ENCODE measurements at regions not wholly inside any gene's neighbourhood (a gene's known extent, or its start where the extent isn't known, plus 50 kb on each side); places are given as distances from the start of the nearest gene placed in this dataset.
"Not testable (repeated sequence)": the region's sequence is repeated elsewhere in the genome, so short reads cannot be mapped to it uniquely, and the experiment has no call there.

GRCh38 chr5:7307709-7308108 lies 88.2 kb upstream of the ADCY2 start:
- not testable (repeated sequence) for TF ChIP-seq POLR2AphosphoS5, POLR2A, CTCF (IDR thresholded peaks at IDR 0.05)

Measured in prostate gland (tissue), 2 donors.